GM23248 (cell line): ENCODE measurements at regions not wholly inside any gene's neighbourhood (a gene's known extent, or its start where the extent isn't known, plus 50 kb on each side); places are given as distances from the start of the nearest gene placed in this dataset.

Source experiments
- DNase-seq: peaks from one replicate; pipeline ENCODE4 v3.0.0-alpha.2; 2015
- H2AFZ ChIP-seq: fragments of 200-600 bp; sonication (generic); 2 replicates; pipeline ENCODE4 v1.6.1; 2016; ENCODE audit warnings: antibody characterized with exemption
- H3F3A ChIP-seq: fragments of 200-600 bp; sonication (generic); 2 replicates; pipeline ENCODE4 v1.6.1; 2016; ENCODE audit warnings: mild to moderate bottlenecking, antibody characterized with exemption, mixed run types; ENCODE audit not compliant: insufficient read depth
- H3K27ac ChIP-seq: fragments of 200-600 bp; sonication (generic); 2 replicates; pipeline ENCODE4 v1.5.1; 2016; ENCODE audit warnings: mild to moderate bottlenecking
- H3K27me3 ChIP-seq: fragments of 200-600 bp; sonication (generic); replicated peaks from 2 replicates; pipeline ENCODE4 v1.6.1; 2016; ENCODE audit warnings: mild to moderate bottlenecking; ENCODE audit not compliant: insufficient read depth
- H3K36me3 ChIP-seq: fragments of 200-600 bp; sonication (generic); 2 replicates; pipeline ENCODE4 v1.6.1; 2016; ENCODE audit warnings: low read depth, mild to moderate bottlenecking
- H3K4me1 ChIP-seq: fragments of 200-600 bp; sonication (generic); 2 replicates; pipeline ENCODE4 v1.6.1; 2016; ENCODE audit warnings: mild to moderate bottlenecking; ENCODE audit not compliant: insufficient read depth
- H3K4me2 ChIP-seq: fragments of 200-600 bp; sonication (generic); one replicate; pipeline ENCODE4 v1.6.1; 2016; ENCODE audit warnings: mild to moderate bottlenecking; ENCODE audit not compliant: unreplicated experiment
- H3K4me3 ChIP-seq: fragments of 200-600 bp; sonication (generic); 2 replicates; pipeline ENCODE4 v1.5.1; 2016; ENCODE audit warnings: mild to moderate bottlenecking
- H3K79me2 ChIP-seq: fragments of 200-600 bp; sonication (generic); 2 replicates; pipeline ENCODE4 v1.6.1; 2016; ENCODE audit warnings: mild to moderate bottlenecking; ENCODE audit not compliant: insufficient read depth
- H3K9ac ChIP-seq: fragments of 200-600 bp; sonication (generic); 2 replicates; pipeline ENCODE4 v1.6.1; 2016; ENCODE audit warnings: mild to moderate bottlenecking
- H3K9me2 ChIP-seq: fragments of 200-600 bp; sonication (generic); 2 replicates; pipeline ENCODE4 v1.6.1; 2016; ENCODE audit warnings: mixed run types, mild to moderate bottlenecking, moderate library complexity; ENCODE audit not compliant: insufficient read depth
- H3K9me3 ChIP-seq: fragments of 200-600 bp; sonication (generic); one replicate; pipeline ENCODE4 v1.6.1; 2017; ENCODE audit warnings: low read depth
- H4K20me1 ChIP-seq: fragments of 200-600 bp; sonication (generic); 2 replicates; pipeline ENCODE4 v1.6.0; 2016; ENCODE audit not compliant: insufficient read depth
- EZH2 ChIP-seq: fragments of 200-600 bp; sonication (generic); IDR thresholded peaks from 2 replicates; pipeline ENCODE4 v1.6.1; 2018; ENCODE audit warnings: antibody characterized with exemption, mild to moderate bottlenecking; ENCODE audit not compliant: insufficient read depth, poor library complexity, severe bottlenecking
- EZH2phosphoT487 ChIP-seq: fragments of 200-600 bp; sonication (generic); IDR thresholded peaks from 2 replicates; pipeline ENCODE4 v1.6.1; 2018; ENCODE audit warnings: antibody characterized with exemption, moderate library complexity, mild to moderate bottlenecking, low read depth; ENCODE audit not compliant: insufficient read depth
- WGBS, 2 experiments: methylation state at CpG; one replicate each; pipeline ENCODE4 v1.1.6; 2015 to 2017; ENCODE audit warnings: low lambda C conversion rate in 2 of 2, low coverage in 1 of 2; ENCODE audit errors: missing lambda C conversion rate in 2 of 2; 5-methylcytosine and 5-hydroxymethylcytosine counted together
- in situ Hi-C: fragments of 300-500 bp; cut with MboI; formaldehyde crosslinking; loops from 2 replicates; pipeline ENCODE4 v1.15.0; 2020

- Histone ChIP-seq H3K9me3 (no peaks in the 10 kb centered on the region), H3K27ac (no peak overlapping the region), H3K4me3 (no peak overlapping the region), H3K4me2 (no peak overlapping the region), H4K20me1 (no peaks in the 10 kb centered on the region), H3F3A (no peaks in the 10 kb centered on the region), H3K79me2 (no peaks in the 10 kb centered on the region), H3K9ac (no peak overlapping the region), H3K36me3 (no peaks in the 10 kb centered on the region), H2AFZ (no peak overlapping the region), H3K9me2 (no peaks in the 10 kb centered on the region), H3K4me1 (no peaks in the 10 kb centered on the region), H3K27me3 (no peaks in the 10 kb centered on the region)
- WGBS, 2 experiments, result 6 to 12% methylated on average over 1 of the region's 1 CpG
- in situ Hi-C loops, result loop anchor here (10.0 to 25.0 kb wide), 2 partner anchors 553 to 749 kb away; no protein-coding TSS in a partner anchor
- no peak for TF ChIP-seq EZH2phosphoT487
- TF ChIP-seq EZH2, result no peak
- DNase-seq, result no peak
Observed at GRCh38 chr14:95434121-95434520, 82.3 kb downstream of the SYNE3 start.

- Histone ChIP-seq H3K27ac (no peak overlapping the region), H3F3A (no peaks in the 10 kb centered on the region), H2AFZ (no peak overlapping the region), H4K20me1 (no peaks in the 10 kb centered on the region), H3K4me1 (no peaks in the 10 kb centered on the region), H3K9ac (no peak overlapping the region), H3K4me2 (no peak overlapping the region), H3K36me3 (no peaks in the 10 kb centered on the region), H3K27me3 (no peaks in the 10 kb centered on the region), H3K9me3 (no peaks in the 10 kb centered on the region), H3K79me2 (no peaks in the 10 kb centered on the region), H3K9me2 (no peaks in the 10 kb centered on the region), H3K4me3 (no peak overlapping the region)
- in situ Hi-C loops, result loop anchor here (10.0 to 25.0 kb wide), 2 partner anchors 554 to 748 kb away; no protein-coding TSS in a partner anchor
- 78 to 79% methylated on average over 8 of the region's 8 CpGs for WGBS, 2 experiments
- TF ChIP-seq EZH2phosphoT487 (no peak), EZH2 (no peak)
- no peak for DNase-seq
Observed at GRCh38 chr14:95433094-95433478, 83.4 kb downstream of the SYNE3 start.

- Histone ChIP-seq H3K9me3 (no peaks in the 10 kb centered on the region), H3F3A (no peaks in the 10 kb centered on the region), H3K36me3 (no peaks in the 10 kb centered on the region), H3K27ac (no peak overlapping the region), H2AFZ (peak overlapping the region; percentile 39; the same call in 1 of the 2 replicates), H3K4me3 (no peak overlapping the region), H3K4me1 (no peaks in the 10 kb centered on the region), H3K27me3 (no peaks in the 10 kb centered on the region), H3K79me2 (no peaks in the 10 kb centered on the region), H4K20me1 (no peaks in the 10 kb centered on the region), H3K4me2 (no peak overlapping the region), H3K9me2 (no peaks in the 10 kb centered on the region), H3K9ac (no peak overlapping the region)
- TF ChIP-seq EZH2 (no peak), EZH2phosphoT487 (no peak)
- in situ Hi-C loops, result loop anchor here (10.0 to 25.0 kb wide), 2 partner anchors 555 to 748 kb away; no protein-coding TSS in a partner anchor
- 35 to 38% methylated on average over 19 to 20 of the region's 20 CpGs for WGBS, 2 experiments
- DNase-seq, result peak; percentile 71
Observed at GRCh38 chr14:95432144-95433093, 84.0 kb downstream of the SYNE3 start.

- H3F3A ChIP-seq, result no peaks in the 10 kb centered on the region
- TF ChIP-seq EZH2phosphoT487 (no peak), EZH2 (no peak)
- no peak overlapping the region for H3K27ac ChIP-seq
- H4K20me1 ChIP-seq, result no peaks in the 10 kb centered on the region
- no peaks in the 10 kb centered on the region for H3K79me2 ChIP-seq
- H3K36me3 ChIP-seq, result no peaks in the 10 kb centered on the region
- H3K9ac ChIP-seq, result no peak overlapping the region
- no peaks in the 10 kb centered on the region for H3K4me1 ChIP-seq
- H3K4me2 ChIP-seq, result no peak overlapping the region
- H3K9me2 ChIP-seq, result no peaks in the 10 kb centered on the region
- WGBS, 2 experiments, result 65% methylated on average over 17 of the region's 17 CpGs
- H2AFZ ChIP-seq, result peak overlapping the region; percentile 39; the same call in 1 of the 2 replicates
- no peak overlapping the region for H3K4me3 ChIP-seq
- no peaks in the 10 kb centered on the region for H3K9me3 ChIP-seq
- H3K27me3 ChIP-seq, result no peaks in the 10 kb centered on the region
- in situ Hi-C loops, result loop anchor here (10.0 to 25.0 kb wide), 2 partner anchors 556 to 747 kb away; no protein-coding TSS in a partner anchor
- peak; percentile 50 for DNase-seq
Observed at GRCh38 chr14:95431199-95432143, 85.0 kb downstream of the SYNE3 start.
